Activated CD4-positive, alpha-beta T cell treated with anti-CD3 and anti-CD28 coated beads, Interleukin-2, amount 50 U/mL, for 4 hours (primary cell): ENCODE measurements at regions not wholly inside any gene's neighbourhood (a gene's known extent, or its start where the extent isn't known, plus 50 kb on each side); places are given as distances from the start of the nearest gene placed in this dataset.

ENCODE experiments used
- DNase-seq, 2 experiments: peaks; one replicate each; pipeline ENCODE4 v3.0.0-alpha.2; 2020

GRCh38 chr13:109361562-109362289, 424.7 kb downstream of the IRS2 start:
- no peak for DNase-seq

GRCh38 chr13:109357751-109358471, 428.5 kb downstream of the IRS2 start:
- DNase-seq = no peak

GRCh38 chr13:109355875-109356434, 430.4 kb downstream of the IRS2 start:
- DNase-seq = no peak

GRCh38 chr13:109355166-109355565, 431.2 kb downstream of the IRS2 start:
- DNase-seq = no peak

GRCh38 chr13:109351236-109351635, 435.1 kb downstream of the IRS2 start:
- no peak for DNase-seq

- DNase-seq = no peak
Measured at GRCh38 chr13:109348519-109349258, 437.7 kb downstream of the IRS2 start.

GRCh38 chr13:109346060-109346459, 440.3 kb downstream of the IRS2 start:
- DNase-seq = no peak

GRCh38 chr13:109345433-109345941, 440.9 kb downstream of the IRS2 start:
- DNase-seq = no peak

- no peak for DNase-seq
Measured at GRCh38 chr13:109344552-109345157, 441.7 kb downstream of the IRS2 start.

- no peak for DNase-seq
Measured at GRCh38 chr13:109336730-109337129, 449.7 kb downstream of the IRS2 start.

GRCh38 chr13:109333893-109334651, 452.3 kb downstream of the IRS2 start:
- DNase-seq = no peak

- DNase-seq = no peak
Measured at GRCh38 chr13:109332506-109333499, 453.6 kb downstream of the IRS2 start.

- no peak for DNase-seq
Measured at GRCh38 chr13:109331898-109332297, 454.5 kb downstream of the IRS2 start.

- no peak for DNase-seq
Measured at GRCh38 chr13:109331011-109331433, 455.4 kb downstream of the IRS2 start.

- DNase-seq = no peak
Measured at GRCh38 chr13:109330123-109330522, 456.3 kb downstream of the IRS2 start.

- no peak for DNase-seq
Measured at GRCh38 chr13:109329175-109329574, 457.2 kb downstream of the IRS2 start.

GRCh38 chr13:109326601-109327000, 459.8 kb downstream of the IRS2 start:
- no peak for DNase-seq

GRCh38 chr13:109323338-109323737, 463.0 kb downstream of the IRS2 start:
- no peak for DNase-seq

- no peak for DNase-seq
Measured at GRCh38 chr13:109318945-109319590, 467.3 kb downstream of the IRS2 start.

- DNase-seq = no peak
Measured at GRCh38 chr13:109315481-109315880, 470.9 kb downstream of the IRS2 start.
